Right ventricle myocardium superior (tissue), 1 donor: ENCODE measurements at regions not wholly inside any gene's neighbourhood (a gene's known extent, or its start where the extent isn't known, plus 50 kb on each side); places are given as distances from the start of the nearest gene placed in this dataset.
A peak's percentile ranks its signal among the peaks of the same experiment; 100 is the strongest.

Experiments used
- ATAC-seq: fragments of 200-7000 bp; cut with Tn5 transposase; one replicate; pipeline ENCODE4 v1.9.1; 2020; ENCODE audit warnings: mild to moderate bottlenecking; ENCODE audit not compliant: poor library complexity
- DNase-seq: peaks from one replicate; pipeline ENCODE4 v3.0.0-alpha.2; 2020
- intact Hi-C: fragments of 100-400 bp; cut with DNase I; formaldehyde crosslinking; loops from one replicate; pipeline ENCODE4 v1.11.2; 2022
- donor health status: DM: no; HTN: yes; CAD: no; lungs with severe emphysema.

- intact Hi-C loops, result no loop called here
- ATAC-seq, result no peak
- DNase-seq, result no peak
Observed at GRCh38 chr3:146314871-146315270, 64.0 kb upstream of the PLSCR4 start.

DNA sequence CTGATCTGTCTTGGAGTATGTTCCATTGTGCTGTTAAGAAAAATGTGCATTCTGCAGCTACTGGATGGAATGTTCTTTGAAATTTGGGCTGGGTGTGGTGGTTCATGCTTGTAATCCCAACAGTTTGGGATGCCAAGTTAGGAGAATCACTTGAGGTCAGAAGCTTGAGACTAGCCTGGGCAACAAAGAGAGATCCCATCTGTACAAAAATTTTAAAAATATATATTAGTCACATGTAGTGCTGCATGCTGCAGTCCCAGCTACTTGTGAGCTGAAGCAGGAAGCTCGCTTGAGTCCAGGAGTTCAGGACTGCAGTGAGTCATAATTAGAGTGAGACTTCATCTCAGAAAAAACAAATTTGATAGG lies 62.8 kb upstream of the PLSCR4 start:
- intact Hi-C loops, result no loop called here
- ATAC-seq, result no peak
- no peak for DNase-seq

DNA sequence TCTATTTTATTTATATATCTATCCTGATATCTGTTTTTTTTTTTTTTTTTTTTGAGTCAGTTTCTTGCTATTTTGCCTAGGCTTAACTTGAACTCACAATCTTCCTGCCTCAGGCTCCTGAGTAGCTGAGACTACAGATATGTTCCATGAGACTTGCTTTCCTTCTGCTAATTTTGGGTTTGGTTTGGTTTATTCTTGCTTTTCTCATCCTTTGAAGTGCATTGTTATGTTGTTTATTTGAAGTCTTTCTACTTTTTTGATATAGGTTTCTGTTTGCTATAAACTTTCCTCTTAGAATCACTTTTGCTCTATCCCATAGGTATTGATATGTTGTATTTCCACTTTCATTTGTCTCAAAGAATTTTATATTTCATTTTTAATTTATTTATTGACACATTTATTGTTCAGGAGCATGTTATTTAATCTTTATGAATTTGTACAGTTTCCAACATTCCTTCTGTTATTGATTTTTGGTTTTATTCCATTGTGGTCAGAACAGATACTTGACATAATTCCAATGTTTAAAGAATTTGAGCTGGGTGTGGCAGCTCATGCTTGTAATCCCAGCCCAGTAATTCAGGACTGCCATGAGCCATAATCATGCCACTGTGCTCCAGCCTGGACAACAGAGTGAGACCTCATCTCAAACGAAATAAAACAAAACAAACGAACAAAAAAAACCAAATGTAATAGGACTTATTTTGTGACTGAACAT lies 62.3 kb upstream of the PLSCR4 start:
- DNase-seq (no peak), ATAC-seq (no peak)
- intact Hi-C loops, result no loop called here

DNA sequence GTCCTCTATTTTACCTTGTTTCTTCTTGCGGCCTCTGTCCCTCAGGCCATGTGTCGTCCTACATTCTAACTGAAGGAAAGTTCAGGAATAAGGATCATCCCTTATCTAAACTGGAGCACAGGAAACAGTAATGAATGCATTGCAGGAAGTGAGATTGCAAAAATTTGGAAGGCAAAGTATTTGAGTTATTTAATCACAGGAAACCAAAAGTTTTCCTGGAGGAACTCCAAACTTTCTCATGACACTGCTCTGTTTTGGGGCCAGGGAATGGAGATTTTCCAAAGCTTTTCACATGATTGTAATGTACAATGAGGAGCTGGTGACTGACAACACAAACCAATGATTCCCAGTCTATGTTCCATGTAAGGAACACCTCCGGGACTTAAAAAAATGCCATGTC lies 57.8 kb upstream of the PLSCR4 start:
- DNase-seq, result no peak
- peak; percentile 80 for ATAC-seq
- intact Hi-C loops, result no loop called here

GRCh38 chr3:146308222-146308621 lies 57.3 kb upstream of the PLSCR4 start:
- ATAC-seq, result peak; percentile 68
- intact Hi-C loops, result no loop called here
- no peak for DNase-seq

- DNase-seq (no peak), ATAC-seq (no peak)
- intact Hi-C loops, result no loop called here
Observed at GRCh38 chr3:146307456-146307725, 56.5 kb upstream of the PLSCR4 start.

- DNase-seq, result no peak
- intact Hi-C loops, result no loop called here
Observed at GRCh38 chr3:146306656-146307455, 56.0 kb upstream of the PLSCR4 start.

DNA sequence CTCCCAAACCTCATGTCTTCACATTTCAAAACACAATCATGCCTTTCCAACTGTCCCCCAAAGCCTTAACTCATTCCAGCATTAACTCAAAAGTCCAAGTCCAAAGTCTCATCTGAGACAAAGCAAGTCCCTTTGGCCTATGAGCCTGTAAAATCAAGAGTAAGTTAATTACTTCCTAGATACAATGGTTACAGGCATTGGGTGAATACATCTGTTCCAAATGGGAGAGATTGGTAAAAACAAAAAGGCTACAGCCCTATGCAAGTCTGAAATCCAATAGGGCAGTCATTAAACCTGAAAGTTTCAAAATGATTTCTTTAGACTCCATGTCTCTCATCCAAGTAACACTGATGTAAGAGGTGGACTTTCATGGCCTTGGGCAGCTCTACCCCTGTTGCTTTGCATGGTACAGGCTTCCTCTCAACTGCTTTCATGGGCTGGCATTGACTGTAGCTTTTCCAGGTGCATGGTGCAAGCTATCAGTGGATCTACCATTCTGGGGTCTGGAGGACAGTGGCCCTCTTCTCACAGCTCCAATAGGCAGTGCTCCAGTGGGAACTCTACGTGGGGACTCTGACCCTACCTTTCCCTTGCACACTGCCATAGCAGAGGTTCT lies 55.0 kb upstream of the PLSCR4 start:
- DNase-seq, result no peak
- no peak for ATAC-seq
- intact Hi-C loops, result no loop called here

More at GRCh38 chr3:146306656-146307455, 56.0 kb upstream of the PLSCR4 start:
- no peak for ATAC-seq

DNA sequence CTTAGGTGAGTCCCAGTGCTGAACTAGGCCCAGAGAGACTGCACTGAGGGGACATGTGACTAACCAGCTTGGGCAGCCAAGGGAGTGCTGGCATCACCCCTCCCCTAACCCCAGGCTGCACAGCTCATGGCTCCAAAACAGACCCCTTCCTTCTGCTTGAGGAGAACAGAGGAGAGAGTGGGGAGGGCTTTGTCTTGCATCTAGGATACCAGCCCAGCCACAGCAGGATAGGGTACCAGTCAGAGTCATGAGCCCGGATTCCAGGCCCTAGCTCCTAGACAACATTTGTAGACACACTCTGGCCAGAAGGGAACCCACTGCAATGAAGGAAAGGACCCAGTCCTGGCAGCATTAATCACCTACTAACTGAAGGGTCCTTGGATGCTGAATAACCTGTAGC lies 49.9 kb upstream of the PLSCR4 start:
- no peak for ATAC-seq
- intact Hi-C loops, result no loop called here

More for the DNA sequence above, 49.9 kb upstream of the PLSCR4 start:
- DNase-seq, result no peak
